K562 (cell line): ENCODE measurements at regions not wholly inside any gene's neighbourhood (a gene's known extent, or its start where the extent isn't known, plus 50 kb on each side); places are given as distances from the start of the nearest gene placed in this dataset.

Experiments
- ATAC-seq: fragments of 200-7000 bp; cut with Tn5 transposase; 3 replicates; pipeline ENCODE4 v1.9.1; 2020; ENCODE audit warnings: moderate library complexity
- BruUV-seq: library from RNA; stranded (reverse); fragments of 400-500 nt; replicated peaks from 2 replicates; lab custom pipeline; 2021; lab: Mats Ljungman, UMichigan
- CTCF ChIA-PET: fragments of 300-600 bp; formaldehyde crosslinking; extraction: SDS; loops from one replicate; lab custom pipeline; 2021; ENCODE audit warnings: low intra/inter-chr PET ratio; lab: Yijun Ruan, JAX
- POLR2A ChIA-PET: fragments of 300-600, 350-650 bp; sonication (Branson Sonifier 250); formaldehyde crosslinking; extraction: SDS; loops from one replicate; lab custom pipeline; 2021; ENCODE audit warnings: antibody characterized with exemption, inconsistent platforms; lab: Yijun Ruan, JAX
- DNase-seq, 4 experiments: peaks; one replicate each; pipeline versions ENCODE4 v3.0.0 to v3.0.0-alpha.2; 2011 to 2018; ENCODE audit warnings: low spot score in 3 of 4, mixed read lengths in 3 of 4; ENCODE audit errors: extremely low read depth in 1 of 4
- FAIRE-seq: peaks from 2 replicates; lab custom pipeline; 2011; peaks lifted over from hg19 to GRCh38; lab: Jason Lieb, UNC
- H2AFZ ChIP-seq: 2 replicates; pipeline ENCODE4 v1.6.0; 2011; ENCODE audit warnings: low read depth, low read length, control low read depth, inconsistent platforms
- H3K27ac ChIP-seq: fragments of 200-600 bp; 3 replicates; pipeline ENCODE4 v1.8.0; 2011; ENCODE audit warnings: low read depth, mild to moderate bottlenecking, control low read depth, inconsistent platforms, low read length, moderate library complexity, mixed read lengths; ENCODE audit errors: extremely low read depth
- H3K27me3 ChIP-seq, 2 experiments: fragments of 300-600 bp in 1 of 2; 2 replicates in 1 of 2; 3 replicates in 1 of 2; pipeline versions ENCODE4 v1.6.0 to v1.8.0; 2011; ENCODE audit warnings: inconsistent platforms in 2 of 2, low read length in 2 of 2, mild to moderate bottlenecking in 1 of 2, mixed read lengths in 1 of 2, moderate library complexity in 1 of 2; ENCODE audit not compliant: control insufficient read depth in 2 of 2, insufficient read depth in 2 of 2
- H3K36me3 ChIP-seq: fragments of 300-600 bp; 3 replicates; pipeline ENCODE4 v1.8.0; 2011; ENCODE audit warnings: mild to moderate bottlenecking, low read length, inconsistent platforms; ENCODE audit not compliant: control insufficient read depth, insufficient read depth
- H3K4me1 ChIP-seq, 2 experiments: fragments of 200-600 bp in 1 of 2; replicated peaks in 1 of 2; 2 replicates in 1 of 2; 3 replicates in 1 of 2; pipeline versions ENCODE4 v1.5.1 to v1.8.0; 2011; ENCODE audit warnings: inconsistent platforms in 2 of 2, low read length in 2 of 2, mild to moderate bottlenecking in 1 of 2, mixed read lengths in 1 of 2, moderate library complexity in 1 of 2; ENCODE audit not compliant: control insufficient read depth in 2 of 2, insufficient read depth in 2 of 2
- H3K4me2 ChIP-seq: 2 replicates; pipeline ENCODE4 v1.6.1; 2011; ENCODE audit warnings: low read length, control low read depth, inconsistent platforms, mixed read lengths; ENCODE audit not compliant: insufficient read depth
- H3K4me3 ChIP-seq: fragments of 200-600 bp; sonication (generic), shearing (Covaris generic); 2 replicates; pipeline ENCODE4 v1.5.1; 2016; ENCODE audit warnings: control low read depth, inconsistent platforms
- H3K79me2 ChIP-seq: fragments of 200-600 bp; 3 replicates; pipeline ENCODE4 v1.8.0; 2011; ENCODE audit warnings: low read length, inconsistent platforms; ENCODE audit not compliant: control insufficient read depth, insufficient read depth
- H3K9ac ChIP-seq, 2 experiments: 2 replicates each; pipeline versions ENCODE4 v1.6.0 to v1.6.1; 2011; ENCODE audit warnings: low read depth in 2 of 2, low read length in 2 of 2, control low read depth in 1 of 2, inconsistent platforms in 1 of 2, mild to moderate bottlenecking in 1 of 2, mixed read lengths in 1 of 2; ENCODE audit not compliant: insufficient read depth in 1 of 2
- H3K9me1 ChIP-seq: one replicate; pipeline ENCODE4 v1.6.0; 2011; ENCODE audit warnings: inconsistent platforms, mild to moderate bottlenecking, low read length, moderate library complexity; ENCODE audit not compliant: control insufficient read depth, insufficient read depth
- H3K9me3 ChIP-seq: replicated peaks from 2 replicates; pipeline ENCODE4 v1.5.1; 2011; ENCODE audit warnings: low read depth, low read length, inconsistent platforms; ENCODE audit not compliant: control insufficient read depth, insufficient read depth
- H4K20me1 ChIP-seq: replicated peaks from 2 replicates; pipeline ENCODE4 v1.6.1; 2011; ENCODE audit warnings: low read length, inconsistent platforms, mixed read lengths; ENCODE audit not compliant: control insufficient read depth, insufficient read depth
- ARHGAP35 ChIP-seq: fragments of 450-650 bp; IDR thresholded peaks from 2 replicates; pipeline ENCODE4 v1.6.1; 2018; ENCODE audit not compliant: partially characterized antibody
- ARID4B ChIP-seq: sonication (generic); formaldehyde crosslinking; IDR thresholded peaks from 2 replicates; pipeline ENCODE4 v1.8.0; 2022; ENCODE audit warnings: mild to moderate bottlenecking, missing genetic modification reagents
- CHAMP1 ChIP-seq: fragments of 450-650 bp; IDR thresholded peaks from 2 replicates; pipeline ENCODE4 v1.6.1; 2016; ENCODE audit warnings: mild to moderate bottlenecking
- NFE2 ChIP-seq: IDR thresholded peaks from 2 replicates; pipeline ENCODE4 v1.6.1; 2014; ENCODE audit warnings: antibody characterized with exemption, low read depth
- PURB ChIP-seq: sonication (generic); formaldehyde crosslinking; IDR thresholded peaks from 2 replicates; pipeline ENCODE4 v1.9.0; 2021; ENCODE audit warnings: low read depth, mild to moderate bottlenecking, missing genetic modification reagents
- TBP ChIP-seq: optimal IDR thresholded peaks from 2 replicates; pipeline ENCODE3; 2011; ENCODE audit warnings: low read depth, low read length, improper control_type of control experiment
- ZNF589 ChIP-seq: fragments of 200-800 bp; sonication (Bioruptor generic); IDR thresholded peaks from 2 replicates; pipeline ENCODE4 v1.6.1; 2016; ENCODE audit warnings: low read depth, missing genetic modification characterization, missing compliant biosample characterization
- WGBS: fragments of 100-300 bp; shearing (Covaris generic); methylation state at CpG from one replicate; pipeline ENCODE4 v1.1.6; 2016; ENCODE audit warnings: low coverage, mixed read lengths; ENCODE audit not compliant: insufficient coverage; ENCODE audit errors: missing lambda C conversion rate; 5-methylcytosine and 5-hydroxymethylcytosine counted together
- in situ Hi-C: fragments of 300-500 bp; cut with MboI; formaldehyde crosslinking; loops from 4 replicates; pipeline ENCODE4 v1.15.0; 2018; ENCODE audit warnings: inconsistent platforms, mixed read lengths
- intact Hi-C: fragments of 100-400 bp; cut with micrococcal nuclease; formaldehyde crosslinking; loops from 2 replicates; pipeline ENCODE4 v1.14.2; 2022

GRCh38 chr21:32844076-32844475 is 72.5 kb upstream of the PAXBP1 start:
- ATAC-seq (no peak), DNase-seq (no peak), FAIRE-seq (no peak)
- ChIA-PET CTCF (no interaction called here), POLR2A (interaction anchor here (0.8 to 1.9 kb wide), 2 partner anchors 8 to 11 kb away, joined by 4 to 8 read pairs; no protein-coding TSS in a partner anchor)
- Histone ChIP-seq H3K9ac (no peak overlapping the region), H3K36me3 (no peaks in the 10 kb centered on the region), H3K27ac (no peak overlapping the region), H2AFZ (no peak overlapping the region), H3K27me3 (peaks cover 21 to 42% of the 10 kb centered on the region in 2 experiments; a peak in 4 of 5 replicates), H3K4me1 (no peaks in the 10 kb centered on the region), H3K9me1 (no peaks in the 10 kb centered on the region), H3K4me2 (no peak overlapping the region), H3K9me3 (no peaks in the 10 kb centered on the region), H4K20me1 (no peaks in the 10 kb centered on the region), H3K4me3 (no peak overlapping the region), H3K79me2 (no peaks in the 10 kb centered on the region)
- no TSS peak for BruUV-seq
- intact Hi-C loops (no loop called here), in situ Hi-C loops (no loop called here)
- TF ChIP-seq NFE2 (no peak), ARID4B (CRISPR knock-in tag) (no peak), CHAMP1 (no peak), PURB (CRISPR knock-in tag) (no peak), ARHGAP35 (no peak), TBP (no peak), ZNF589 (no peak)
- 0% methylated on average over 1 of the region's 1 CpG for WGBS
